Small intestine (tissue), 7 donors: ENCODE measurements at regions not wholly inside any gene's neighbourhood (a gene's known extent, or its start where the extent isn't known, plus 50 kb on each side); places are given as distances from the start of the nearest gene placed in this dataset.

Experiments
- DNase-seq, 2 donors: peaks; one replicate each; pipeline versions ENCODE4 v3.0.0 to v3.0.0-alpha.2; 2013
- FAIRE-seq: peaks from 2 replicates; lab custom pipeline; 2012; peaks lifted over from hg19 to GRCh38; lab: Jason Lieb, UNC
- H3K27ac ChIP-seq, 3 donors: one replicate each; pipeline ENCODE4 v1.5.1; 2013; ENCODE audit warnings: low read length in 2 of 3, mild to moderate bottlenecking in 2 of 3, control low read depth in 1 of 3, inconsistent platforms in 1 of 3, low read depth in 1 of 3, moderate library complexity in 1 of 3
- H3K27me3 ChIP-seq, 3 donors: one replicate each; pipeline ENCODE4 v1.6.1; 2013; ENCODE audit warnings: low read length in 3 of 3, inconsistent platforms in 1 of 3; ENCODE audit not compliant: control insufficient read depth in 3 of 3, insufficient read depth in 3 of 3
- H3K36me3 ChIP-seq, 3 donors: one replicate each; pipeline ENCODE4 v1.6.1; 2013; ENCODE audit warnings: low read length in 3 of 3, inconsistent platforms in 1 of 3, low read depth in 1 of 3, mild to moderate bottlenecking in 1 of 3, moderate library complexity in 1 of 3; ENCODE audit not compliant: control insufficient read depth in 3 of 3, insufficient read depth in 2 of 3
- H3K4me1 ChIP-seq, 3 donors: one replicate each; pipeline ENCODE4 v1.6.1; 2013; ENCODE audit warnings: low read length in 2 of 3, inconsistent platforms in 1 of 3, low read depth in 1 of 3, mild to moderate bottlenecking in 1 of 3, moderate library complexity in 1 of 3; ENCODE audit not compliant: control insufficient read depth in 3 of 3, insufficient read depth in 2 of 3
- H3K4me3 ChIP-seq, 3 donors: one replicate each; pipeline ENCODE4 v1.5.1; 2013; ENCODE audit warnings: low read length in 3 of 3, control low read depth in 1 of 3, inconsistent platforms in 1 of 3, low read depth in 1 of 3, mild to moderate bottlenecking in 1 of 3, moderate library complexity in 1 of 3
- H3K9me3 ChIP-seq, 2 donors: one replicate each; pipeline ENCODE4 v1.6.1; 2013; ENCODE audit warnings: low read depth in 1 of 2, low read length in 1 of 2; ENCODE audit not compliant: control insufficient read depth in 2 of 2, insufficient read depth in 1 of 2
- WGBS, 3 donors: extraction: QIAGEN DNeasy Blood & Tissue Kit; methylation state at CpG; one replicate each; pipeline ENCODE4 v1.1.7; 2013; 5-methylcytosine and 5-hydroxymethylcytosine counted together
- donor health status: healthy with polysubstance abuse.
- donor health status: control.
- donor health status: control.
- donor health status: Bipolar disorder and iron deficiency.
- donor health status: healthy.

DNA sequence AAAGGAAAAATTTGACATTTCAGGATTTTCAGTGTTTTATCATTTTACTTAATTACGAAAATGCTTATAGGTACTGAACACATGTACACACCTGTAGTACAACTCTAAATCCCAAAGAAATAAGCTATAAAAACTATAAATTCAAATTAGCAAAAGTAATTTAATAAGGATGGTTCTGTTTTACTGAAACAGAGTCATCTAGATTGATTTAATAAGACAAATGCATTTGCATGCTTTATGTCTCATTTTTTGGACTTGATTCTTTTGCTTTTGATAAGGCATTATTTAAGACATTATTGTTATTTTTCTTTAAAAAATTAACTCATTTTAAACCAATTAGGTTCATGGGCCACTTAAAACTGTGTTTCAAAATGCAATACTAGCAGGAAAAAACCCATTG is 201.2 kb downstream of the PIK3R1 start:
- WGBS, 3 donors = 94 to 100% (median 99%) methylated on average over 1 of the region's 1 CpG
- H3K9me3 ChIP-seq = no peaks in the 10 kb centered on the region
- peaks cover 0 to 16% (median 5%) of the 10 kb centered on the region in 3 donors for H3K4me1 ChIP-seq
- FAIRE-seq (no peak), DNase-seq (no peak)
- no peak overlapping the region for H3K27ac ChIP-seq
- no peak overlapping the region for H3K4me3 ChIP-seq
- no peaks in the 10 kb centered on the region for H3K36me3 ChIP-seq
- H3K27me3 ChIP-seq = no peaks in the 10 kb centered on the region

DNA sequence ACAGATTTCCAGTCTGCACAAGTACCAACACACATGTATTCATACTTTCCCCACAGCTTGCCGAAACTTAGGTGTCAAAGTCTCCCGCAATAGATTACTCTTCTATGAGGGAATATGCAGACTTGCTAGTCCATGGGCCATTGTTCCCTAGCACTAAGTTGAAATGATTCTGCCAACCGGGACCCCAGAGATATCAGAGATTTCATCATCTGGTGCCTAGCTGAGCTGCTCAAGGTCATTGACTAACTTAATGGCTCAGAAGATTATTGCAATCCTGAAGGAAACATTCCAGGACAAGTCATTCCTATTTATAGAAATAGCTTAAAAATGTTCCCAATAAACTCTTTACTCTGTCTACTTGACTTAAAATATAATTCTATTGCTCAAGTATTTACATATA is 202.6 kb downstream of the PIK3R1 start:
- Histone ChIP-seq H3K27ac (no peak overlapping the region), H3K4me1 (peaks cover 0 to 23% (median 5%) of the 10 kb centered on the region in 3 donors), H3K9me3 (no peaks in the 10 kb centered on the region), H3K4me3 (no peak overlapping the region), H3K27me3 (no peaks in the 10 kb centered on the region), H3K36me3 (no peaks in the 10 kb centered on the region)
- FAIRE-seq (no peak), DNase-seq (peak in 1 of 2 donors; percentile 49)
- WGBS, 3 donors = 68 to 75% (median 75%) methylated on average over 3 of the region's 3 CpGs

DNA sequence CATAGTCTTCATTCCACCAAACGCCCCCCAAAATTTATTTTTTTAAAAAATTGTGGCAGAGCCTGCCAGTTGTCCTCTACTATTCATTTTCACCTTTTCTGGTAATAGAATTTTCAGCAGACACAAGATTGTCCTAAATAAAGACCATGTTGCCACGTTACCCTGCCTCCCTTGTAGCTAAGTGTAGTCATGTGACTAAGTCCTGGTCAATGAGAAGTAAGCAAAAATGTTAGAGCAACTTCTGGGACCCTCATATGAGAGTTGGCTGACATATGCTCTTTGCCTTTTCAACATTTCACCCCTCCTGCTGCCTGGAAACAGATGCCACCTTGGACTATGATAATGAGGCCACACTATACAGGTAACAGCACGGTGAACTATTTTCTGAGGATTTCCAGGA is 203.1 kb downstream of the PIK3R1 start:
- Histone ChIP-seq H3K27me3 (no peaks in the 10 kb centered on the region), H3K9me3 (no peaks in the 10 kb centered on the region), H3K36me3 (no peaks in the 10 kb centered on the region), H3K4me1 (peaks cover 2 to 26% (median 5%) of the 10 kb centered on the region in 3 donors), H3K27ac (no peak overlapping the region), H3K4me3 (no peak overlapping the region)
- WGBS, 3 donors = 85 to 89% (median 89%) methylated on average over 3 of the region's 3 CpGs
- DNase-seq = no peak
- no peak for FAIRE-seq

DNA sequence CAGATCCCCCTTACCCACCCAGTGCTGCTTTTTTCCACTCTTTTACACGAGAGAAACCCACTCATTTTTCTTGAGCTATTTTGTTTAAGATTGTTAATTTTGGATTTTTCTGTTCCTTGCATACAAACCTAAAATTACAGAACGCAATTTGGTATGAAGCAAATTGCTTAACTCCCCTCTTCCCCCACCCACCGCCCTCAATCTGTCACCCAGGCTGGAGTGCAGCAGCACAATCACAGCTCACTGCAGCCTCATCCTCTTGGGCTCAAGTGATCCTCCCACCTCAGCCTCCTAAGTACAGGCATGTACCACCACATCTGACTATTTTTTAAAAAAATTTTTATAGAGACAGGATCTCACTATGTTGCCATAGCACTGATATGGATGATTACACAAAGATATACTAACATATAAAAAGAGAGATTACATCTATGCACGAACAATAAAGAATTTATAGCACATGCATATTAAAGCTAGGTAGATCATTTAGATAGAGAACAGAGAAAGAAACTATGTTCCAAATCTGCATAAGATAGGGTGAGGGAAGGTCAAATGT is 203.6 kb downstream of the PIK3R1 start:
- Histone ChIP-seq H3K9me3 (no peaks in the 10 kb centered on the region), H3K27me3 (no peaks in the 10 kb centered on the region), H3K36me3 (no peaks in the 10 kb centered on the region), H3K4me1 (peaks cover 2 to 31% (median 5%) of the 10 kb centered on the region in 3 donors), H3K27ac (no peak overlapping the region), H3K4me3 (no peak overlapping the region)
- DNase-seq (no peak), FAIRE-seq (no peak)
- WGBS, 3 donors = 75 to 80% (median 76%) methylated on average over 4 of the region's 4 CpGs

DNA sequence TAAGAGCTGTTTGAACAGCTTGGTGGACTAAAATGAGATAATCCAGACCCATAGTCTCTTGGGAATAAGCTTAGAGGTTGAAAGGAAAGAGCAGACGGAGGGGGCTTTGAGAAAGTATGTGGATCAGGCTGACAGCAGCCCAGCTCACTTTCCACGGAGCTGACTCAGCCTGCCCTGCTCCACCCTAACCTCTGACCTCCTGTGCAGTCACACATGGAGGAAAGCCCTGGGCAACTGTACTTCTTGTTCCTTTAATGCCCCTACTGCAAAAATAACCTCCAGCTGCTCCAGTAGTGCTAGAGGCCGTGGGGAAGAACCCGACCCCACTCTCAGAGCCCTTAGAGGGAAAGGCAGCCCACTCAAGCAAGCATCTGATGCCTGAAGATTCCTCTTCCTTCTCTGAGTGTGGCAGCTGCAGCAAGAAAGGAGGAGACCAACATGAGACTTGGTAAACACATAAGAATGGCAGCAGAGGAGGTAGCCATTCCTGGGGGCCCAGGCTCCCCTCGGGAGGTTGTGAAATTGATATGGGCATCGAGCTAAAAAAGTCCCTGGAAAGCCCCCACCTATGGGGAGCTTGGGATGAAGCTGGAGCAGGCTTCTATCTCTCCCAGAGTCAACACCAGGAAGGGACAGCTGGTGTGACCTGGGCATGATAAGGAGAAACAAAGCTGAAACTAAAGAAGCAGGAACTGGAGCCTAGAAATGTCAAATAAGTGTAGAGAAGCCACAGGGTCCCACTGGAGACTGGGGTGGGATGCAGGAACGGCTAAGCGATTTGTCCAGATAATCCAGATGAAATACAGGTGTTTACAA is 204.3 kb downstream of the PIK3R1 start:
- Histone ChIP-seq H3K4me1 (peaks cover 2 to 31% (median 5%) of the 10 kb centered on the region in 3 donors), H3K9me3 (no peaks in the 10 kb centered on the region), H3K27me3 (no peaks in the 10 kb centered on the region), H3K36me3 (no peaks in the 10 kb centered on the region), H3K4me3 (no peak overlapping the region), H3K27ac (peak overlapping the region in 1 of 3 donors; percentile 39)
- FAIRE-seq = no peak
- 47 to 56% (median 51%) methylated on average over 8 of the region's 8 CpGs for WGBS, 3 donors
- peak; percentile 37 to 60 for DNase-seq

DNA sequence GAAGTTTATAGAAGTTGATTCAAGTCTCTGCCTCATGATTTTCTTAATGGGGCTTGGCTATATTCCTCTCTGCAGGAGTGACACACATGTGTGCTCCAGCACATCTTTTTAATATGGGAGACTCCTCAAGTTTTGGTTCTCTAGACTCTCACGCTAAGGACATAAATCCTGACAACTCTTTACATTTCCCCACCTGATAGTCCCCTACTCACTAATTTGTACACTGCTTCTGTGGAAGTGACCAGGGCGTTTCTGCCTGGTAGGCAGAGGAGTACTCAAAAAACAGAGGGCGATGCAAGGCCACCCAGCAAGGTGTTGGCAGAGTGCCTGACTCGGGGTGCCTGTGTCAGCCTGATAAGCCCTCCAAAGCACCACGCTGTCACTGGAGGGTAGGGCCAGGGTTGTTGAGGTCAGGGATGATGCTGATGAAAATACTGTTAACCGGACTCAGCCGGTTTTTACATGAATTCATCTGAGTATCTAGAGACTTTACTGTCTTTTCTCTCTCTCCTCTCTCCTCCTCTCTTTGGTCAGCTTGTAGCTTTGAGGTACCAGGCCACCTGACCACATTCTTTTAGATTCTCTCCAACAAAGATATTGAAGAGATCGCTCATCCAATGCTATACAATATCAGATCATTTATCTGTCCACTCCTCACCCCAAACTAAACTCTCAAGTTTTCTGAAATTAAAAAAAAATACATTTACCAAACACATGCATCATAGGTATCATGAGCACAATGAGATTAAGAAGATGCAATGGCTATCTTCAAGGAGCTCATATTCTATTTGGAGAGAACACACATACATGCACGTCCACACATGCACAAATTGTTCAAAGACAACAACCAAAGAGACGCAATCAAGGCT is 205.2 kb downstream of the PIK3R1 start:
- Histone ChIP-seq H3K4me1 (peaks cover 5 to 38% (median 8%) of the 10 kb centered on the region in 3 donors), H3K4me3 (no peak overlapping the region), H3K27ac (no peak overlapping the region), H3K9me3 (no peaks in the 10 kb centered on the region), H3K27me3 (no peaks in the 10 kb centered on the region), H3K36me3 (no peaks in the 10 kb centered on the region)
- 74 to 78% (median 77%) methylated on average over 10 of the region's 10 CpGs for WGBS, 3 donors
- DNase-seq (no peak), FAIRE-seq (no peak)

DNA sequence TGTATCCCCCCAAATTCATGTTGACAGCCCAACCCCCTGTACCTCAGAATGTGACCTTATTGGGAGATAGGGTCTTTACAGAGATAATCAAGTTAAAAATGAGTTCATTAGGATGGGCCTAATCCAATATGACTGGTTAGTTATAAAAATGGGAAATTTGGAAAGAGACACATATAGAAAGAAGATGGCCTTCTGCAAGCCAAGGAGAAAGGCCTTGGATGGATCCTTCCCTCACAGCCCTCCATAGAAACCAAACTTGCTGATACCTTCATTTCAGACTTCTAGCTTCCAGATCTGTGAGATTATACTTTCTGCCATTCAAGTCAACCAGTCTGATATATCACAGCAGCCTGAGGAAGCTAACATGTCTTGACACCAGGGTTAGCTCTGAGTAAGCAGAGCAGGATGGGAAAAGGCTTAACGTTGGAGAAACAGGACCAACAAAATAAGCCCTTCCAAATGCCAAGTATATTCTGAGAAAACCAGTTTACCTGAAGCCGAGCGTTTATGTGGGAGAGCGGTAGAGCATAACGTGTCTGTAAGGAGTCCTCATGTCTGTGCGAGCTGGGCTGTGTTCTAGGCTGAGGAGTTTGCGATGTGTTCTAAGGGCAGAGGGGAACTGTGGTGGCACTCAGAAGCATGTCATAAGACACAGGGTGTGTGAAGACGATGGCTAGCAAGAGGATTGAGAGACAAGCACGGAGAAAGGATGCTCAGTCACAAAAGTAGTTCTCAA is 206.1 kb downstream of the PIK3R1 start:
- Histone ChIP-seq H3K27ac (no peak overlapping the region), H3K9me3 (no peaks in the 10 kb centered on the region), H3K36me3 (no peaks in the 10 kb centered on the region), H3K4me1 (peaks cover 9 to 38% (median 10%) of the 10 kb centered on the region in 3 donors), H3K4me3 (no peak overlapping the region), H3K27me3 (no peaks in the 10 kb centered on the region)
- FAIRE-seq (no peak), DNase-seq (no peak)
- 95 to 97% (median 97%) methylated on average over 9 of the region's 9 CpGs for WGBS, 3 donors
